ENCODE measurements at regions not wholly inside any gene's neighbourhood (a gene's known extent, or its start where the extent isn't known, plus 50 kb on each side); places are given as distances from the start of the nearest gene placed in this dataset.

GRCh38 chr18:78213361-78213994 lies 766.1 kb upstream of the SALL3 start:
- DNase-seq (ENCODE audit: low read depth), result no peak

GRCh38 chr18:78221496-78221895 lies 758.1 kb upstream of the SALL3 start:
- no peak for DNase-seq (ENCODE audit: low read depth)

DNA sequence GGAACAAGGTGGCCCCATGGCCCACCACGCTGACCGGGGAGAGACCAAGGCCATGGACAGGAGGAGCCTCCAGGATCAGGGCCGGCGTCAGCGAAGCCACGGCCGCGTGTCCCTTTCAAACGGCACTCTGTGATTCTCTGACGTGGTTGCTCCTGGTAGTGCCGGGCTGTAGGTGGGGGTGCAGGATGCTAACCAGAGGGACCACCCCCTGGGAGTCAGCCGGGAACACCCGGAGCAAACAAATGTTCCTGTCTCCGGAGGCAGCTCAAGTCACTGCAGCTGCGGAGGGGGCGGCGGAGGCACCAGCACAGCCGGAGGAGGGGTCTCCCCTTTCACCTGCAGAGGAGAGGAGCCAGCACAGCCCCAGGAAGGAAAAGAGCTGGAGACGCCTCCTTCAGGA lies 750.6 kb upstream of the SALL3 start:
- no peak for DNase-seq (ENCODE audit: low read depth)

GRCh38 chr18:78230911-78231310 lies 748.7 kb upstream of the SALL3 start:
- no peak for DNase-seq (ENCODE audit: low read depth)

GRCh38 chr18:78232196-78232595 lies 747.4 kb upstream of the SALL3 start:
- no peak for DNase-seq (ENCODE audit: low read depth)

- DNase-seq (ENCODE audit: low read depth), result no peak
Observed at GRCh38 chr18:78237864-78238263, 741.8 kb upstream of the SALL3 start.

- DNase-seq (ENCODE audit: low read depth), result no peak
Observed at GRCh38 chr18:78238404-78239089, 741.1 kb upstream of the SALL3 start.

- DNase-seq (ENCODE audit: low read depth), result no peak
Observed at GRCh38 chr18:78239090-78239457, 740.5 kb upstream of the SALL3 start.

DNA sequence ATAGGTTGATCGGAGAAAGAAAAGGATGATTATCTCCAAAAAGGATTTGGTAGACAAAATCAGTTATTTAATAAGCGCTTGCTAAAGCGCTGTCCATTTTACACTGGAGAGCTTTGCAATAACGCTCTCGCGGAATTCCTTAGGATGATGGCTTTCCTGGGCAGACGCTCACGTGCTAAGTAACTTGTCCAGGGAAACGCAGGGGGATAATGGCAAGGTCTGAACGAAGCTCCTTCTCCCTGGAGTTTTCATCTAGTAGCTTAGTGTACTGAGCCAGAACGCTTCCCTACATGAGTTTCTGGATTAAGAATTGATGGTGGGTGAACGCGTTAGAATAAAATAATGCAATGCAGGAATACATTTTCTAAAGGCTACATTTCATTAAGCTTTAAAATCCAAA lies 739.5 kb upstream of the SALL3 start:
- no peak for DNase-seq (ENCODE audit: low read depth)

DNA sequence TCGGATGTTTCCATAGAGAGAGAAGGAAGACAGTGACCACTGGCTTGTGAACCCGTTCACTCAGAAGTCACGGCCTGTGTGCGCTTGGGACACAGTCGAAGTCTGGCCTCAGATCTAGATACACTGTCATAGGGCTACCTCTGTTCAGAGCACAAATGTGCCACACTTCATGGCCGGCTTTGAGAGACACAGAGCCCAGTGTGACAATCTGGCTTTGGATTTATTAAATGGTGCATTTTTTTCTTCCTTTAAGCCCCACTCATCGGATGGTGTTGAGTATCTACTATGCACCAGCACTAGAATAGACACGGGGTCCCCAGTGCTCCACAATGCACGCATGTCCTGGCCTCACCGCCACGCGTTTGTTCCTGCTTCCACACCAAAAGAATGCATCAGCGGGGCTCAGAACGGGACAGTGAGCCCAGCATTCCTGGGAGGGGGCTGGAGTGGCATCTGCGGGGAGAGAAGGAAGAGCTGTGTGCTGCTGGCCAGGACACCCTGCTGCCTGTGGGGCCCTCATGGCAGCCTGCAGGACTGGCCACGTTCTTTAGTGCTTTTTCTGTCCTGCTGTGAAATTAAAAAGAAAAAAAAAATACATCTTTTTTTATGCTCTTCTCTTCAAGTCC lies 738.9 kb upstream of the SALL3 start:
- DNase-seq (ENCODE audit: low read depth), result no peak

- DNase-seq (ENCODE audit: low read depth), result no peak
Observed at GRCh38 chr18:78241535-78242253, 737.9 kb upstream of the SALL3 start.

- DNase-seq (ENCODE audit: low read depth), result no peak
Observed at GRCh38 chr18:78242254-78242643, 737.4 kb upstream of the SALL3 start.

- no peak for DNase-seq (ENCODE audit: low read depth)
Observed at GRCh38 chr18:78242806-78243205, 736.8 kb upstream of the SALL3 start.

GRCh38 chr18:78244779-78245178 lies 734.8 kb upstream of the SALL3 start:
- DNase-seq (ENCODE audit: low read depth), result no peak

DNA sequence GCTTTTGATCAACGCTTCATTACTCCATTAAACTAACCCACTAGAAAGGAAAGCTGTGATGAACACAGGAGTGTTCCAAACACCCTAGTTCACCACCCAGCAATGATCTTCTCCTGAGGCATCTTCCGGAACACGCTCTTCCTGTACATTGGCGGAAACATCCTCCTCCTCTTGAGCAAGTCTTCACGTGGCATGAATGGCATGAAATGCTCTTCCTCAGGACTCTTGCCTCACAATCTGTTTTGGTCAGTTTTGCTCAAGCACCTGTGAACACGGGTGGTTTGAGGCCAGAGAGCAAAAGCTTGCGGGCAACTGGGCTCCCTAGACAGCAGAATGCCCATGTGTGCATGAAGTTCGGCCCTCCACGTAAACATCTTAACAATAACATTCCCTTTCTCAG lies 734.2 kb upstream of the SALL3 start:
- DNase-seq (ENCODE audit: low read depth), result no peak

GRCh38 chr18:78246050-78246449 lies 733.6 kb upstream of the SALL3 start:
- DNase-seq (ENCODE audit: low read depth), result no peak

- no peak for DNase-seq (ENCODE audit: low read depth)
Observed at GRCh38 chr18:78246588-78246987, 733.0 kb upstream of the SALL3 start.

DNA sequence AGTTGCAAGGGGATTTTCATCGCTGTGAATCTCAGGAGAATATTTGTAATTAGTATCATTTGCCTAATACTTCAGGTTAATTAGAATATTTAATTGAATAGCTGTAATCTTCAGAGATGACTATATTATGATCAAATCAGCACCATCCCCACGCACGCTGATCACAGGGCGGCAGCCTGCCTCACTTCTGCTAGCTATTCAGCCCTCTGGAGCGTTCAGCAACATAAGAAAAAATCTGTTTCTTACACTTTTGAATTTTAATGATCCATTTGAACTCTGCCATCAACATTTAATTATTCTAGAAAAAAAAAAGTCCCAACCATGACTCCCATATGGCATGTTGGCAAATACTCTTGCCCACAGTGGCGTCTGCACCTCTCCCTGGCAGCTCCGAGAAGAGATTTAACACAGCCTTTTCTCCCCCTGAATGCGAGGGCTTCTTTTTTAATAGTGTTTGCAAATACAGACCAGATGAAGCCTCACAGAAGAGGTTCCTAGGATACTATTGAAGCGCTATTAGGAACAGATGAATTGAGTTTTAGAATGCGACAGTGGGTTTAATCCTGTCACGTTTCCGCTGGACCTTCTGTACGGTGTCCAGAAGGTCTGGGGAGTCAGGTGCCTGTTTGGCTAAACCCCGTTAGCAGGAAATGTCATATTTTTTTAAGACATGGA lies 731.9 kb upstream of the SALL3 start:
- no peak for DNase-seq (ENCODE audit: low read depth)

GRCh38 chr18:78255013-78255412 lies 724.6 kb upstream of the SALL3 start:
- DNase-seq (ENCODE audit: low read depth), result no peak

GRCh38 chr18:78268226-78268988 lies 711.2 kb upstream of the SALL3 start:
- DNase-seq (ENCODE audit: low read depth), result no peak

GRCh38 chr18:78271790-78272189 lies 707.8 kb upstream of the SALL3 start:
- no peak for DNase-seq (ENCODE audit: low read depth)

DNA sequence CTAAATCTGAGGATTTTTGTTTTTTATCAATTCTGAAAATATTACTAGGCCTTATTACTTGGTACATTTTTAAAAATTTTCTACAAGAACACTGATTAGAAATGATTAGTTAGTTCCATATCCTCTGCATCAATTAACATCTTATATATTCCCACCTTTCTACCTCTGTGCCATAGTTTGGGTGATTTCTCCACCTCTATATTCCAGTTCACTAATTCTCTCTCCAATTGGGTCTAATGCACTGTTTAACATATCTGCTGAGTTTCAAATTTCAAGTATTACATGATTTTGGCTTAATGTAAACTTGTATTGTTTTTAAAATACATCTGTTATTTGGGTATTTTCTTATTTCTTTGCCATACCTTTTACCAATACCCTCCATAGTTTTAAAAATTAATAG lies 705.7 kb upstream of the SALL3 start:
- no peak for DNase-seq (ENCODE audit: low read depth)
